Smooth muscle cell (in vitro differentiated cells): ENCODE measurements at regions not wholly inside any gene's neighbourhood (a gene's known extent, or its start where the extent isn't known, plus 50 kb on each side); places are given as distances from the start of the nearest gene placed in this dataset.

Experiments used
- DNase-seq: peaks from one replicate; lab custom pipeline; 2025; ENCODE audit not compliant: unreplicated experiment; lab: John Stamatoyannopoulos, UW
- H2AFZ ChIP-seq: fragments of 200-600 bp; sonication (generic); 2 replicates; pipeline ENCODE4 v1.6.0; 2016; ENCODE audit warnings: antibody characterized with exemption, low read depth, mild to moderate bottlenecking
- H3F3A ChIP-seq: fragments of 200-600 bp; sonication (generic); 2 replicates; pipeline ENCODE4 v1.6.0; 2017; ENCODE audit warnings: antibody characterized with exemption, low read depth
- H3K27ac ChIP-seq: fragments of 200-600 bp; sonication (generic); 2 replicates; pipeline ENCODE4 v1.5.1; 2016; ENCODE audit warnings: low read depth, mild to moderate bottlenecking
- H3K27me3 ChIP-seq: fragments of 200-600 bp; sonication (generic); 2 replicates; pipeline ENCODE4 v1.6.1; 2016; ENCODE audit warnings: low read depth, mild to moderate bottlenecking
- H3K36me3 ChIP-seq: fragments of 200-600 bp; sonication (generic); 2 replicates; pipeline ENCODE4 v1.5.1; 2016; ENCODE audit warnings: low read depth
- H3K4me1 ChIP-seq: fragments of 200-600 bp; sonication (generic); 2 replicates; pipeline ENCODE4 v1.5.1; 2016; ENCODE audit warnings: low read depth
- H3K4me2 ChIP-seq: fragments of 200-600 bp; sonication (generic); 2 replicates; pipeline ENCODE4 v1.6.0; 2016; ENCODE audit warnings: mild to moderate bottlenecking
- H3K4me3 ChIP-seq: fragments of 200-600 bp; sonication (generic); 2 replicates; pipeline ENCODE4 v1.5.1; 2016; ENCODE audit warnings: mild to moderate bottlenecking
- H3K79me2 ChIP-seq: fragments of 200-600 bp; sonication (generic); 2 replicates; pipeline ENCODE4 v1.6.0; 2016; ENCODE audit warnings: low read depth, mild to moderate bottlenecking
- H3K9ac ChIP-seq: fragments of 200-600 bp; sonication (generic); 2 replicates; pipeline ENCODE4 v1.6.0; 2016; ENCODE audit warnings: low read depth
- H3K9me3 ChIP-seq: fragments of 200-600 bp; sonication (generic); replicated peaks from 2 replicates; pipeline ENCODE4 v1.5.1; 2016; ENCODE audit warnings: low read depth
- H4K20me1 ChIP-seq: fragments of 200-600 bp; sonication (generic); 2 replicates; pipeline ENCODE4 v1.6.0; 2016; ENCODE audit warnings: low read depth
- CTCF ChIP-seq: fragments of 200-600 bp; sonication (generic); IDR thresholded peaks from 2 replicates; pipeline ENCODE4 v1.5.1; 2017; ENCODE audit warnings: borderline replicate concordance, mild to moderate bottlenecking, antibody characterized with exemption; ENCODE audit not compliant: insufficient read depth, poor library complexity, severe bottlenecking
- WGBS: methylation state at CpG from one replicate; pipeline ENCODE4 v1.1.7; 2016; ENCODE audit warnings: low lambda C conversion rate; 5-methylcytosine and 5-hydroxymethylcytosine counted together

GRCh38 chr22:49009359-49010063 lies 818.2 kb downstream of the BRD1 start:
- Histone ChIP-seq H3K36me3 (no peaks in the 10 kb centered on the region), H4K20me1 (no peaks in the 10 kb centered on the region), H3K4me3 (no peak overlapping the region), H3K9ac (no peak overlapping the region), H3F3A (no peaks in the 10 kb centered on the region), H3K4me1 (no peaks in the 10 kb centered on the region), H3K4me2 (no peak overlapping the region), H3K79me2 (no peaks in the 10 kb centered on the region), H3K27ac (no peak overlapping the region), H3K27me3 (no peaks in the 10 kb centered on the region), H3K9me3 (no peaks in the 10 kb centered on the region), H2AFZ (no peak overlapping the region)
- DNase-seq: no peak
- no peak for TF ChIP-seq CTCF
- WGBS: 91% methylated on average over 12 of the region's 12 CpGs

GRCh38 chr22:49008682-49009235 lies 818.9 kb downstream of the BRD1 start:
- H3K79me2 ChIP-seq: no peaks in the 10 kb centered on the region
- H3K9ac ChIP-seq: no peak overlapping the region
- H2AFZ ChIP-seq: no peak overlapping the region
- 91% methylated on average over 18 of the region's 18 CpGs for WGBS
- H3K4me1 ChIP-seq: no peaks in the 10 kb centered on the region
- no peaks in the 10 kb centered on the region for H3K36me3 ChIP-seq
- no peak overlapping the region for H3K27ac ChIP-seq
- no peaks in the 10 kb centered on the region for H4K20me1 ChIP-seq
- H3K4me2 ChIP-seq: no peak overlapping the region
- H3F3A ChIP-seq: no peaks in the 10 kb centered on the region
- H3K9me3 ChIP-seq: no peaks in the 10 kb centered on the region
- H3K4me3 ChIP-seq: no peak overlapping the region
- no peak for TF ChIP-seq CTCF
- no peak for DNase-seq
- H3K27me3 ChIP-seq: no peaks in the 10 kb centered on the region

GRCh38 chr22:49007013-49007653 lies 820.5 kb downstream of the BRD1 start:
- H3K27me3 ChIP-seq: no peaks in the 10 kb centered on the region
- H3K27ac ChIP-seq: no peak overlapping the region
- H3K4me1 ChIP-seq: no peaks in the 10 kb centered on the region
- no peak overlapping the region for H3K4me3 ChIP-seq
- H3K36me3 ChIP-seq: no peaks in the 10 kb centered on the region
- H2AFZ ChIP-seq: no peak overlapping the region
- H3K79me2 ChIP-seq: no peaks in the 10 kb centered on the region
- no peaks in the 10 kb centered on the region for H3F3A ChIP-seq
- WGBS: 89% methylated on average over 12 of the region's 12 CpGs
- no peak for TF ChIP-seq CTCF
- no peaks in the 10 kb centered on the region for H3K9me3 ChIP-seq
- H3K4me2 ChIP-seq: no peak overlapping the region
- H4K20me1 ChIP-seq: no peaks in the 10 kb centered on the region
- no peak overlapping the region for H3K9ac ChIP-seq
- no peak for DNase-seq
